Breast epithelium (tissue), 3 donors: ENCODE measurements at regions not wholly inside any gene's neighbourhood (a gene's known extent, or its start where the extent isn't known, plus 50 kb on each side); places are given as distances from the start of the nearest gene placed in this dataset.

Experiments
- CTCF ChIP-seq, 3 donors: fragments of 450-650 bp; IDR thresholded peaks; one replicate each; pipeline ENCODE4 v1.5.1; 2016 to 2017; ENCODE audit warnings: antibody characterized with exemption in 3 of 3, mild to moderate bottlenecking in 3 of 3, moderate library complexity in 3 of 3
- POLR2A ChIP-seq: fragments of 450-650 bp; IDR thresholded peaks from one replicate; pipeline ENCODE4 v1.6.1; 2016; ENCODE audit warnings: antibody characterized with exemption, mild to moderate bottlenecking, moderate library complexity

GRCh38 chr20:60632391-60633262 lies 619.4 kb upstream of the CDH4 start:
- TF ChIP-seq CTCF (IDR thresholded peaks at IDR 0.05) (no peak), POLR2A (no peak)
